Left ventricle myocardium superior (tissue), 1 donor: ENCODE measurements at regions not wholly inside any gene's neighbourhood (a gene's known extent, or its start where the extent isn't known, plus 50 kb on each side); places are given as distances from the start of the nearest gene placed in this dataset.

Source experiments
- ATAC-seq: fragments of 200-7000 bp; cut with Tn5 transposase; one replicate; pipeline ENCODE4 v1.9.1; 2020; ENCODE audit warnings: mild to moderate bottlenecking, moderate library complexity
- DNase-seq: peaks from one replicate; pipeline ENCODE4 v3.0.0-alpha.2; 2020
- intact Hi-C: fragments of 100-400 bp; cut with micrococcal nuclease; formaldehyde crosslinking; loops from one replicate; pipeline ENCODE4 v1.11.0; 2022
- donor health status: DM: no; HTN: yes; CAD: no; lungs with severe emphysema.

DNA sequence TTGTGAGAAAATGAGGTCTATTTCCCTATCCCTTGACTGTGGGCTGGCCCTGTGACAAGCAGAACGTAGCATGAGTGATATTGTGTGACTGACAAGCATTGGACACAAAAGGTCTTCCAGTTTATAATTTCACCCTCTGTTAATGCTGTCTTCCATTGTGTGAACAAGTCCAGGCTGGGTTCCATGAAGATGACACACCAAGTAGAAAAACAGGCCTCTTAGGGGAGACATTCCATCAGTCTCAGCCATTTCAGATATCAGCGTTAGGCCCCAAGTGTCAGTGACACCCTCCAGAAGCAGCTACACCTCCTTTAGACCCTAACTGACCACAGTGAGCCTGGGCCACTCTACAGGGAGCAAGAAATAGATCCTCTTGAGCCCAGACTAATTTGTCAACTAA lies 511.3 kb downstream of the FBXO15 start:
- ATAC-seq (peak; percentile 30), DNase-seq (no peak)
- intact Hi-C loops = no loop called here

DNA sequence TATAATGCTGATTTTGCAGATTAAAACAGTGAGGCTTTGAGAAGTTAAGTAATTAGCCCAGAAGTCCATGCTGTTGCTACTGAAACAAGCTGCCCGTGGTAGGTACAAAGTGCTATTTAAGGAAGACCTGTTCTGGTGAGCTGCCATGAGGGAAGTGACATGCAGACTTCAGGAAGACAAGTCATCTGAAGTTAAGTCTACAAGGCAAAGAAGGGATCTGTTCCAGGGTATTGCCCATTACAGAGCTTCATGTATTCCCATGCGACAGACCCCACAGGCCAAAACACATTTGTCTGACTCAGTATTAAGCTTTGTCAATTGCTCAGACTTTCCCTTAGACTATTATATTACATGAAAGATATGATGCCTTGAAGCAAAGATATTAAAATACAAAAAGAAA lies 520.8 kb downstream of the FBXO15 start:
- no peak for ATAC-seq

DNA sequence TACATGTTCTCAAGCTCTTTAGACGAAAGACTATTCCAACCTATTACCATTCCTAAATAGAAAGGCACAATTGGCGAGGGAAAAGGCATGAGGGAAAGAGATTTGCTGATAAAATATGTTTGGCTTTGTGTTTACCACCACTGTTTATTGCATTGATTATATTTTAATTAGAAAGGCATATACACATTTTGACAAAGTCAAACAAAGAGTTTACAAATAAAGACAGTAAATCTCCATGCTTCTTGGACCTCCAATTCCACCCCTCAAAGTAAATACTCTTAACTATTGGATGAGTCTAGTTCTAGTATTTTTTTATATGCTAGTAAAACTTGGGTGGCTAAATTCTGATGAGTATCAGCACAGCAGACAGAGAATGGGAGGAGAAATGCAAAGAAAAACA lies 521.4 kb downstream of the FBXO15 start:
- DNase-seq (no peak), ATAC-seq (no peak)
- intact Hi-C loops = no loop called here

More for the DNA sequence above, 520.8 kb downstream of the FBXO15 start:
- no peak for DNase-seq
- intact Hi-C loops = no loop called here

- DNase-seq (no peak), ATAC-seq (no peak)
- intact Hi-C loops = no loop called here
Observed at GRCh38 chr18:73621091-73621490, 526.5 kb downstream of the FBXO15 start.

- DNase-seq (no peak), ATAC-seq (no peak)
- intact Hi-C loops = no loop called here
Observed at GRCh38 chr18:73617981-73618380, 529.7 kb downstream of the FBXO15 start.

- ATAC-seq (no peak), DNase-seq (no peak)
- intact Hi-C loops = no loop called here
Observed at GRCh38 chr18:73615506-73615905, 532.1 kb downstream of the FBXO15 start.

DNA sequence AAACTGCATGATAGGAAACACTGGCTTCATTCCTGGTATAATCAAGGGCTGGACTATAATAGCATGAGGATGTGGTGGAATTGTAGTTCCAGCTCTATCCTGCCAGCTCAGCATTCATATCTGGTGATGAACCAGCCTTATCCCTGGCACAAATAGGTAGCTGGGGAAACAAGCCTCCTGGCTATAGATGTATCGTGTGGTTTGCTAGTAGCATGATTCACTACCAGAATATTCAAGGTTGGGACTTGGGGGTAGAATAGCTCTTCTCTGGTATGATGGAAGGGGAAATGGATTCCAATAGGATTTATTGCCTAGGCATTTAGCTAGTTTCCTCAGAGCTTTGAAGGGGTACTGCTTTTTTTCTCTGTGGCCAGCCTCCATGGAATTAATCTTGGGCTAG lies 532.8 kb downstream of the FBXO15 start:
- ATAC-seq (no peak), DNase-seq (no peak)
- intact Hi-C loops = no loop called here

DNA sequence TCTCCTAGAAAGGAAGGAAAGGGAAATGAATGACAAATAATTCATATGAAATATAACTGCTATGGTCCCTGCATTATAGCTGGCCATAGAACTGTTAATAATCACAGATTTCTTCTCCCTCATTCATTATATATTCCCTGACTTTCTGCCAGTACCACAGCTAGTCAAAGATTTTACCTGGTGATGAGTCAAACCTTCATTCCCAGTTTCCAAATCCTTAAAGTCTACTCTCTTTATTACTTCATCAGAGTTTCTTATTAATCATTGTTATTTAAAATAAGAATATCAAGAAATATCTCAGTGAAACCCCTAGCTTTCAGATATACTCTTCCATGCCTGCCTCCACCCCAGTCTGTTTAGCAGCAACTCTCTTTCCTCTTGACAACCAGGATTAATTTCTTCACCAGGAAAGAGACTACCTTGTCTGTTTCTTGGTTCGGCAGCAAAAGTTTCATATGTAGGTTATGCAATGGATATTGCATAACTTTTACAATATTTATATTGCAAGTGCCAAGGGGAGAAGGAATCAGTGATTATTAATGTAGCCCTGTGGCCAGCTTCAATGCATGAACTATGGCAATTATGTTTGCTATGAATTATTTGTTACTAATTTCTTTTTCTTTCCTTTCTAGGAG lies 533.8 kb downstream of the FBXO15 start:
- ATAC-seq = no peak
- no peak for DNase-seq
- intact Hi-C loops = no loop called here

DNA sequence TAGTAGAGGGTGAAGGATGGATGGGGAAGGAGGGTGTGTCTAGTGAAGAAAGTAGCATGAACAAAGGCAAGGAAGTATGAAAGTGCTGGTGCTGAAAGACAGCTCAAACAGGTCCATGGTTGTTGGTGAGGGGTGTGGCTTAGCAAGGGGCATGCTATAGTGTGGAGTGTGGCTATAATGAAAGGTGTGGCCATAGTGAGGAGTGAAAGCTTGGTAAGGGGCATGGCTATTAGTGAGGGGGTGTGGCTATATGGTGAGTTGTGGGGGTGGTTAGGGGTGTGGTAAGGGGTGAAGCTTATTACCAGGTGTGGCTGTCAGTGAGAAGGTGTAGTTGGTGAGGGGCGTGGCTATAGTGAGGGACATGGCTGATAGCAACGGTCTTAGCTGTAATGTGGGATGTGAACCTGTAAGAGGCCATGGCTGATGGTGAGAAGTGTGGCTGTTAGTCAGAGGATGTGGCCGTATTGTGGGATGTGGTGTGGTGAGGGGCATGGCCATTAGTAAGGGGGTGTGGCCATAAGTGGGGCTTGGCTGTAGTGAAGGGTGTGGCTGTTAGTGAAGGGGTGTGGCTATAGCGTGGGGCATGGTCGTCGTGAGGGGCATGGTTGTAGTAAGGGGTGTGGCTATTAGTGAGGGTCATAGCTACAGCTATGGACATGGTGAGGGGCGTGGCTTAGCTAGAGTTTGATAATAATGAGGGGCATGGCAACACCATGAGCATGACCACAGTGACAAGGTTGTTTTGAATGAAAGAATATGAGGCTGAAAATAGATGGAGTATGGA lies 549.6 kb downstream of the FBXO15 start:
- intact Hi-C loops = no loop called here
- no peak for DNase-seq
- ATAC-seq = no peak

GRCh38 chr18:73594749-73595148 lies 552.9 kb downstream of the FBXO15 start:
- ATAC-seq = peak; percentile 60
- peak; percentile 26 for DNase-seq
- intact Hi-C loops = no loop called here

GRCh38 chr18:73593207-73593606 lies 554.4 kb downstream of the FBXO15 start:
- DNase-seq = no peak
- intact Hi-C loops = no loop called here
- no peak for ATAC-seq

GRCh38 chr18:73590950-73591349 lies 556.7 kb downstream of the FBXO15 start:
- ATAC-seq = no peak
- intact Hi-C loops = no loop called here
- DNase-seq = no peak

GRCh38 chr18:73579698-73580097 lies 567.9 kb downstream of the FBXO15 start:
- no peak for DNase-seq
- no peak for ATAC-seq
- intact Hi-C loops = no loop called here

DNA sequence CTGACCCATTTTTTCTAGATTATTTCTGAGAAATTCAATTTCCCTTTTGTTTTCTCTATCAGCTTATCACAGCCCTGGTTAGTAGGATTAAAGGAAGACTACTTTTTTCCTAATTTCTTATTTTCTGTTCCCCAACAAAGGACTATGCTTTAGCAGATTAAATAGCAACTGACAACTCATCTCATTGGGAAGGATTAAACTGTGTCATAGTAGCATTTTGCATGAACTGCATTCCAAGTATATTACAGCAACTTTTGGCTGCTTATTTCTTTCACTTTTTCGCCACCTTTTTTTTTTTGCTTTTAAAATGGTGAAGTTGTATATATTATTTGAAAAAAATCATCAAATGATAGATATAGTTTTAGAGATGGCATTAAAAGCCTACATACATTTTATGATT lies 570.3 kb downstream of the FBXO15 start:
- ATAC-seq = no peak
- no peak for DNase-seq
- intact Hi-C loops = no loop called here

- intact Hi-C loops = no loop called here
- DNase-seq (no peak), ATAC-seq (no peak)
Observed at GRCh38 chr18:73563901-73564472, 583.6 kb downstream of the FBXO15 start.

GRCh38 chr18:73563345-73563744 lies 584.3 kb downstream of the FBXO15 start:
- intact Hi-C loops = no loop called here
- ATAC-seq (no peak), DNase-seq (no peak)

GRCh38 chr18:73556904-73557303 lies 590.7 kb downstream of the FBXO15 start:
- intact Hi-C loops = no loop called here
- ATAC-seq (no peak), DNase-seq (no peak)

GRCh38 chr18:73552171-73552570 lies 595.5 kb downstream of the FBXO15 start:
- no peak for ATAC-seq
- DNase-seq = no peak
- intact Hi-C loops = no loop called here

DNA sequence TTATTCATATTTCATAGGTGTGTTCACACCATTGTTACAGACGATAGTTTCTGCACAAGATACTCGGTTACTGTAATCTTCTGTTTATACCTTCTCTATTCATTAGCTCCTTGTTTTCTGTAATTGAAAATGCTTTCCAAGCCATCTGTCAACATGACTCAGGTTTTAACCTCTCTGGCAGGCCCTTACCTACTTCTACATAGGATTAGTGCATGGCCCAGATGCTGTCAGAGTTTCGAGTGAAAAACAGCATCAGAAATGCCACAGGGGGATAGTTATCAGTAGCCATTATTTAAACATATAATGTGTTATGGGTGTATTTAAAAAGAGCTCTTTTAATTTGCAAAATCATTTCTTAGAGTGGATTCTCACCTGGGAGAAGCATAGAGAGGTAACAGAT lies 596.4 kb downstream of the FBXO15 start:
- DNase-seq = no peak
- ATAC-seq = no peak
- intact Hi-C loops = no loop called here

DNA sequence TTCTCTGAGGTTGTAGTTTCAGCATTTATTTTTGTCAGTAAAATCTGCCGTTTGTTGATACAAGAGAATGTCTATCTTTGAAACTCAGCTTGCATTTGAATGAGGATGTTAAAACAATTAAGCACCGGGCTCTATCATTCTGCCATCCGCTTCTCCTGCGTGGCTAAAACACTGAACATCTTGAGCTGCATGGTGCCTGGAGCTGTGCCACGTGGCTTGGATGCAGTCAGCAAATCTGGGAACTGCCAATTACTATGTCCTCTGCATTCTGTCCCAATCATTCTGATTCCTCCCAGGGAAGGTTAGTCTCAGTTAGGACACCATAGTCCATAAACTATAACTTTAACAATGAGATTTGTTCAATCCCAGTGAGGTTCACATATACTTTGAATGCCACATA lies 598.4 kb downstream of the FBXO15 start:
- ATAC-seq = no peak
- no peak for DNase-seq
- intact Hi-C loops = no loop called here

DNA sequence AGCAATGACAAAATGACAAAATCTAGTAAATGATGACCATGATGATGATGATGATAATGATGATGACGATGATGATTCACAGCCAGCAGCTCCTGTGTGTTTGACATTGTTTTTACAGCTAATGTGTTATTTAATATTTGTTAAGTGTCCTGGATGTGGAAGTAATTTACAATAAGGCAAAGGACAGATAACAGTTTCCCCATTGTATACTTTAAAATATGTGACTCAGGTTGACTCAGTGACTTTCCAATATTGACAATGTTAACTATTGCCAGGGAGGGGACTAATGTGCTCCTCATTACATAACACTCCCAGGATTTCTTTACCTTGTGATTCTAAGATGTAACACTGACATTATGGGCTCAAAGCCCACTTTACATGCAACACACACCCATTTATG lies 602.2 kb downstream of the FBXO15 start:
- no peak for ATAC-seq
- intact Hi-C loops = no loop called here

More for the DNA sequence above, 602.2 kb downstream of the FBXO15 start:
- no peak for DNase-seq
